HL-60 (cell line): ENCODE measurements at regions not wholly inside any gene's neighbourhood (a gene's known extent, or its start where the extent isn't known, plus 50 kb on each side); places are given as distances from the start of the nearest gene placed in this dataset.

Source experiments
- CTCF ChIP-seq: IDR thresholded peaks from one replicate; pipeline ENCODE4 v1.5.1; 2011; ENCODE audit warnings: low read length, control low read depth, inconsistent platforms; ENCODE audit not compliant: insufficient read depth
- GABPA ChIP-seq: IDR thresholded peaks from 2 replicates; pipeline ENCODE4 v1.6.1; 2012; ENCODE audit warnings: low read depth
- POLR2AphosphoS5 ChIP-seq: IDR thresholded peaks from 2 replicates; pipeline ENCODE4 v1.6.1; 2012; ENCODE audit warnings: low read depth
- REST ChIP-seq: IDR thresholded peaks from 2 replicates; pipeline ENCODE4 v1.6.1; 2012; ENCODE audit warnings: low read depth; ENCODE audit not compliant: insufficient replicate concordance

GRCh38 chr3:188037965-188038581, 115.9 kb upstream of the LPP start:
- TF ChIP-seq CTCF = no peak
- TF ChIP-seq POLR2AphosphoS5 = no peak
- no peak for TF ChIP-seq GABPA
- no peak for TF ChIP-seq REST
